ENCODE measurements at regions not wholly inside any gene's neighbourhood (a gene's known extent, or its start where the extent isn't known, plus 50 kb on each side); places are given as distances from the start of the nearest gene placed in this dataset.

- CTCF ChIA-PET, result interaction anchor here (0.6 kb wide), 1 partner anchor 489 kb away, joined by 3 read pairs; no protein-coding TSS in a partner anchor
- no peak overlapping the region for H3K27ac ChIP-seq (ENCODE audit: control insufficient read depth, insufficient read depth)
- intact Hi-C loops (cut with micrococcal nuclease; ENCODE audit: unreplicated experiment), result no loop called here
- in situ Hi-C loops (cut with MboI), result no loop called here
- no peak overlapping the region for H3K4me2 ChIP-seq (ENCODE audit: control insufficient read depth, insufficient read depth)
- no peaks in the 10 kb centered on the region for H3K9me3 ChIP-seq (replicated peaks; ENCODE audit: control insufficient read depth, insufficient read depth, low read length)
- FAIRE-seq (no peak), ATAC-seq (no peak), DNase-seq (ENCODE audit: low read depth, low spot score) (no peak)
- H3K4me1 ChIP-seq (ENCODE audit: control insufficient read depth, insufficient read depth, low read length), result no peaks in the 10 kb centered on the region
- H3K36me3 ChIP-seq (ENCODE audit: control insufficient read depth in 2 of 2, insufficient read depth in 2 of 2, low read length in 1 of 2), result no peaks in the 10 kb centered on the region
- H2AFZ ChIP-seq (ENCODE audit: control insufficient read depth, low read depth, low read length), result no peak overlapping the region
- SMC1A ChIA-PET (ENCODE audit: uncharacterized antibody, unreplicated experiment), result no interaction called here
- POLR2A ChIA-PET, result no interaction called here
- no peak overlapping the region for H3K9ac ChIP-seq (ENCODE audit: control insufficient read depth, insufficient read depth, low read length)
- no peaks in the 10 kb centered on the region for H3K79me2 ChIP-seq (ENCODE audit: control insufficient read depth, insufficient read depth, low read length)
- H3K27me3 ChIP-seq (replicated peaks in 1 of 2; ENCODE audit: control insufficient read depth in 2 of 2, insufficient read depth in 2 of 2, low read length in 1 of 2), result no peaks in the 10 kb centered on the region
- H3K4me3 ChIP-seq, result no peak overlapping the region
- 47% methylated on average over 3 of the region's 3 CpGs for WGBS (ENCODE audit: insufficient coverage, insufficient replicate concordance, low lambda C conversion rate, missing lambda C conversion rate)
- H4K20me1 ChIP-seq (ENCODE audit: control insufficient read depth, insufficient read depth), result no peaks in the 10 kb centered on the region
- RAD21 ChIA-PET (ENCODE audit: unreplicated experiment), result no interaction called here
- no TSS peak for BruUV-seq (replicated peaks)
- TF ChIP-seq MLLT1 (IDR thresholded peaks at IDR 0.05) (no peak), ZNF592 (IDR thresholded peaks at IDR 0.05) (no peak), SMAD1 (IDR thresholded peaks at IDR 0.05; ENCODE audit: low read depth, partially characterized antibody) (no peak), LARP7 (IDR thresholded peaks at IDR 0.05) (no peak), EED (IDR thresholded peaks at IDR 0.05; ENCODE audit: low read depth) (no peak), PRDM15 (CRISPR knock-in tag; IDR thresholded peaks at IDR 0.05) (no peak), TCF12 (IDR thresholded peaks at IDR 0.05; ENCODE audit: low read depth, low read length) (no peak), CUX1 (IDR thresholded peaks at IDR 0.05; ENCODE audit: insufficient replicate concordance, low read depth, low read length) (no peak), RFX5 (IDR thresholded peaks at IDR 0.05; ENCODE audit: low read depth, low read length) (no peak), TAF1 (IDR thresholded peaks at IDR 0.05; ENCODE audit: borderline replicate concordance, low read depth, low read length) (no peak), NR2F1 (conservative IDR thresholded peaks at IDR 0.05) (no peak)
Observed at GRCh38 chr9:83183621-83184020, 120.7 kb upstream of the RASEF start.

Measured in GM12878 (cell line).